Epithelial cell of prostate (primary cell): ENCODE measurements at regions not wholly inside any gene's neighbourhood (a gene's known extent, or its start where the extent isn't known, plus 50 kb on each side); places are given as distances from the start of the nearest gene placed in this dataset.

ENCODE experiments used
- DNase-seq: peaks from one replicate; pipeline ENCODE4 v3.0.0-alpha.2; 2011; ENCODE audit warnings: low read depth, low spot score
- H3K27ac ChIP-seq: fragments of 450-650 bp; 2 replicates; pipeline ENCODE4 v1.5.1; 2017; ENCODE audit warnings: mild to moderate bottlenecking

- DNase-seq: no peak
- no peak overlapping the region for H3K27ac ChIP-seq
Measured at GRCh38 chr9:7906783-7907550, 107.4 kb upstream of the DMAC1 start.

DNA sequence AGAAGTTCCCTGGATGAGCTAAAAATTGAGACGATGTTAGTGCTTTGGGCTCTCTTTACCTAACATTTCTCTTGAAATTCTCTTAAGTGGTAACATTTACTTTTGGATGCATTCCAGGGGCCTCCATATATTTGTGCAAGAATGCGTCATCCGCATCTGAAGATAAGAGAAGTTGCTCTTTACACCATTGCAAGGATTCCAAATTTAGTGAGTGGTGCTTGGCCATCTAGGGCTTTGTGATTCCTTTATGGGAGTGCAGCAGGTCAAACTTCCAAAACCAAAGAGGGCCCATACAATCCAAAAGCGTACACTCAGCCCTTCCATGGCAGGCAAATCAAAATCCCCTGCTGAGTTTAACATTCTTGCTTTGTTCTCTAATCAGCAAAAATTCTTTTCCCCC lies 102.0 kb upstream of the DMAC1 start:
- H3K27ac ChIP-seq: no peak overlapping the region

GRCh38 chr9:7900541-7900940 lies 101.0 kb upstream of the DMAC1 start:
- H3K27ac ChIP-seq: no peak overlapping the region
- DNase-seq: no peak

More for the DNA sequence above, 102.0 kb upstream of the DMAC1 start:
- no peak for DNase-seq

- H3K27ac ChIP-seq: no peak overlapping the region
- DNase-seq: no peak
Measured at GRCh38 chr9:7899753-7900152, 100.2 kb upstream of the DMAC1 start.

DNA sequence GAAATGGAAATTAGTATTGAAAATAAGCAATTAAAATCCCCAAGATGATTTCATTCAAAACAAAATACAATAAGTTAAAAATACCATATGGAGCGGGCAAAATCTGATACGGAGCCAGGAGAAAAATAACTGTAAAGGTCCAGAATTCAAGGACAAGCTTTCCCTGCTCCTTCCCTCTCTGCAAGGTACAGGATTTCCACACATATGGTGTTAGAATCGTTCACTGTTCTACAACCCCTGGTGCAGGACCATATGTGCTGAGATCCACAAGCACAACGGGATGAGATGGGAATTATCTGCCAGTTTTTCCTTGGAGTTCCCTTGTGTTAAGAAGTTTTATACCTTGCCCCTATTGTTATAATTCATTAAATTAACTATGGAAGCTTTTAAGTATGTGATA lies 94.7 kb upstream of the DMAC1 start:
- H3K27ac ChIP-seq: no peak overlapping the region
- no peak for DNase-seq

DNA sequence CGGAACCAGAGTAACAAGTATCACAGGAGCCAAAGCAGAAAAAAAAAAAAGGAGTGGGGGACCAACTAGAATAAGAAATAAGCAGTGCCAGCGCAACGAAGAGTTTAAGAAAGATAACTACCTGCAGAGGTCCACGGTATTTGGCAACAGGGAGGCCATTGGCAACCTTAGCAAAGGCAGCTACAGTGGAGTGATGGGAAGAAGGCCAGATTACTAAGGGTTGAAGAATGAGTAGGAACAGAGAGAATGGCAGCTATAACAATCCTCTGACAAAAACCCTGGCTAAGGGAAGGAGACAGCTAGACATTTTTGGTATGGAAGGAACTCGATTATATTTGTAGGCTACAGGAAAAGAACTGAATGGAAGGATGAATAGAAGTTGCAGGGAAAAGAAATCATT lies 93.4 kb upstream of the DMAC1 start:
- H3K27ac ChIP-seq: no peak overlapping the region
- no peak for DNase-seq

GRCh38 chr9:7879551-7880245 lies 80.1 kb upstream of the DMAC1 start:
- no peak overlapping the region for H3K27ac ChIP-seq
- DNase-seq: peak; percentile 52

DNA sequence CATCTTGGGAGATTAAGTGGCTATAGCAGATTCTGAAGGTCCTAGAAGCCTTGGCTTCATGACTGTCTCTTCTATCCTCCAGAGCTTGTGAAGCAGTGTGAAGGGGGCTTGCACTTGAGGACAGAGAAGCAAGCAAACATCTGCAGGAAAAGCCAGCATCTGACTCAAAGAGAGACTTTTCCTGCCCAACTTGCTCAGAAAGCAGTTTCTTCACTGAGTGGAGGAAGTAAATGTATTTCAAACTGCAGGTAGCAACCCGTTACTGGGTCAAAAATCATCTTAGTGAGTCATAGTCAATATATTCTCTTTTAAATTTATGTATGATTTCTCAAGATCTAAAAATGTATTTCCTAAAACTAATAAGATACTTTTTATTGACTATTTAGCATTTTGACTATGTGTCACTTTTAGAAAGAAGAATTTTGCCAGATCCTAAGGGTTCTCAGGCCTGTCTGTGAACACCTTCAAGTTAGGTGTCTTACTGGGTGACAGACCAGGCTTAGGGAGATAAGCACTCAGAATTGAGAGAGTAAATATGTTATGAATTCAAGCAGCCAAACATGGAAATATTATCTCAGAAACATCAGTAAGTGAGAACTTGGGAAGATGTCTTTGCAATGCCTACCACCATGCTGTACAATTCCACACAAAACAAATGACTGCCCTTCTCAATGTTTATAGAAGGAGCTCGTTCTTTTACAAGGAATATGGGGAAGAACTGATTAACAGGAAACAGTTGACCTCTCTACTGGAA lies 72.6 kb upstream of the DMAC1 start:
- DNase-seq: peak; percentile 6
- no peak overlapping the region for H3K27ac ChIP-seq

DNA sequence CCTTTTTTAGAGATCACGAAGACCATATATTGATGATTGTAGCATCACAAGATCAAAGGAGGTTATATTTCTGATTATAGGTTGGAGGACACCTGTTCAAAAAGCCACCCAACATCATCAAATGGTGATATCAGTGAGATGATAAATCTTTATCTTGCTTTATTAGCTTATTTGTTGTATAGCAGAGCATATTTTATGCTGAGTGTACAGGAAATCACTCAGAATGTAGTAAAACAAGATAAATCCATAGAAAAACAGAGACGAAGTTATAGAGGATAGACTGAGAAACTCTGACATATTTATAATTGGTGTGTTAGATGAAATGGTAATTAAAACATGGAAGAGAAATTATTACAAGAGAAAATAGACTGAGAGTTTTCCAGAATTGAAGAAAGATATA lies 69.8 kb upstream of the DMAC1 start:
- no peak for DNase-seq
- no peak overlapping the region for H3K27ac ChIP-seq

DNA sequence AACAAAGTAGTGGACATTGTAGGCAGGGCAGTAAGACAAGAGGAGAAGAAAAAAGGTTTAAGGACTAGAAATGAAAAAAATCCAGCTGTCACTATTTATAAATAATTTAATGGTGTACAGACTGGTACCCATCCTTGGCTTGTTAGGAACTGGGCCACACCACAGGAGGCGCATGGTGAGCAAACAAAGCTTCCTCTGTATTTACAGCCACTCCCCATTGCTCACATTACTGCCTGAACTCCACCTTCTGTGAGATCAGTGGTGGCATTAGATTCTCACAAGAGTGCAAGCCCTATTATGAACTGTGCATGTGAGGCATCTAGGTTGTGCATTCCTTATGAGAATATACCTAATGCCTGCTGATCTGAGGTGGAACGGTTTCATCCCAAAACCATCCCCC lies 62.6 kb upstream of the DMAC1 start:
- DNase-seq: peak; percentile 1
- H3K27ac ChIP-seq: no peak overlapping the region

GRCh38 chr9:7861086-7861485 lies 61.5 kb upstream of the DMAC1 start:
- H3K27ac ChIP-seq: no peak overlapping the region
- no peak for DNase-seq

DNA sequence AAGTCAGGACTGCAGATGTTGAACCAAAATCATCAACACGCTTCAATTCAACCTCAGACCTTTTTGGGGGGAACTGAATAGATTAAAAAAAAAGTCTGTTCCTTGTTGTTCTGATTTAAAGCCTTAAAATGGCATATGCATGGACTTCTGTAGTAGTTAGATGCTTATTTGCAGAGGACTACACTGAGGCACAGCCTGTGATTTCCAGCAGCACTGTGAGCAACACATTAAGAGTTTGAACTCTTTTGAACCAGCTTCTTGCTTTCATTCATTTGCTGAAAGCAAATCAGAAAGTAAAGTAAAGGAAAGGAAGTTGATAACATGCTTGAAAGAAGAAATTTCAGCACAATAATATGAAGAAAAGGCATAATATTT lies 60.7 kb upstream of the DMAC1 start:
- DNase-seq: no peak
- no peak overlapping the region for H3K27ac ChIP-seq

DNA sequence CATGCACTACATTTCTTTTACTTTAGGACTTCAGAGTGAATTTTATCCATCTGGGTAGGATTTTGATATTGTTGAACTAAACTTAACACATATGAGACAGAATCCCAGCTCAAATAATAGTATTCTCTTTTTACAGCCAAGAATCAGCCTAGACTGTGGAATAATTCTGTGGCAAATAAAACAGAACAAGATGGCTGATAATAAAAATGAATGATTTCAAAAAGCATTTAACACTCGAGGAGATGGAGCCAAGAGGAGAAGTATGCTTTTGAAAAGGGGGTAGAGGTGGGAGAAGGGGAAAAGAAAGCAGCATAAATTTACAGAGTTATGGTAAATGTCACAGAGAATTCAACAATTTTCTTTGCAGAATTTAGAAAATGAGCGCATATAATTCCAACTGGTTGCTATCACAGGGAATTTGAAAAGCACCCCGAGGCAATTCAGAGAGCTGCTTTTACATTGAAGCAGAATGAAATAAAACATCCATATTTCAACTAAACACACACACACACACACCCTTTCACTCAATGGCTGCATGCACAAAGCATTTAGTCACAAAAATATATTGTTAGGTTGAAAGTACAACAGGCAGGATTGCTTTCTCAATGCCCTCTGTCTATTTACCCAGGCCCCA lies 60.2 kb upstream of the DMAC1 start:
- H3K27ac ChIP-seq: no peak overlapping the region
- no peak for DNase-seq

GRCh38 chr9:7858166-7858565 lies 58.6 kb upstream of the DMAC1 start:
- no peak overlapping the region for H3K27ac ChIP-seq
- no peak for DNase-seq

- no peak for DNase-seq
- H3K27ac ChIP-seq: no peak overlapping the region
Measured at GRCh38 chr9:7854763-7855162, 55.2 kb upstream of the DMAC1 start.
